SK-N-SH (cell line): ENCODE measurements at regions not wholly inside any gene's neighbourhood (a gene's known extent, or its start where the extent isn't known, plus 50 kb on each side); places are given as distances from the start of the nearest gene placed in this dataset.

ENCODE experiments used
- CTCF ChIA-PET: fragments of 300-600, 350-600 bp; formaldehyde crosslinking; extraction: SDS; loops from one replicate; lab custom pipeline; 2021; lab: Yijun Ruan, JAX
- POLR2A ChIA-PET: fragments of 350-600 bp; sonication (Branson Sonifier 250); formaldehyde crosslinking; extraction: SDS; loops from one replicate; lab custom pipeline; 2020; ENCODE audit warnings: antibody characterized with exemption, inconsistent platforms; lab: Yijun Ruan, JAX
- DNase-seq: peaks from one replicate; pipeline ENCODE4 v3.0.0; 2012
- H2AFZ ChIP-seq: fragments of 200-600 bp; sonication (generic); 2 replicates; pipeline ENCODE4 v1.8.1; 2016; ENCODE audit warnings: antibody characterized with exemption, mild to moderate bottlenecking, low read depth
- H3F3A ChIP-seq: fragments of 200-600 bp; sonication (generic); replicated peaks from 2 replicates; pipeline ENCODE3; 2016; ENCODE audit warnings: antibody characterized with exemption, mild to moderate bottlenecking; ENCODE audit not compliant: insufficient read depth
- H3K27ac ChIP-seq, 2 experiments: fragments of 200-500 bp in 1 of 2; fragments of 200-600 bp in 1 of 2; sonication (Bioruptor generic) in 1 of 2; sonication (generic), shearing (Covaris generic) in 1 of 2; 2 replicates each; pipeline versions ENCODE4 v1.5.1 to v1.6.1; 2014 to 2016; ENCODE audit warnings: low read depth in 2 of 2, inconsistent platforms in 1 of 2, low read length in 1 of 2, mild to moderate bottlenecking in 1 of 2, mixed read lengths in 1 of 2
- H3K27me3 ChIP-seq: fragments of 200-600 bp; sonication (generic), shearing (Covaris generic); 2 replicates; pipeline ENCODE4 v1.6.1; 2016; ENCODE audit warnings: mixed run types; ENCODE audit not compliant: insufficient read depth
- H3K36me3 ChIP-seq, 2 experiments: fragments of 200-500 bp in 1 of 2; fragments of 200-600 bp in 1 of 2; sonication (Bioruptor generic) in 1 of 2; sonication (generic) in 1 of 2; replicated peaks in 1 of 2; 2 replicates each; pipeline versions ENCODE3 to v1.5.1; 2014 to 2016; ENCODE audit warnings: low read length in 1 of 2, mild to moderate bottlenecking in 1 of 2; ENCODE audit not compliant: insufficient read depth in 2 of 2, control insufficient read depth in 1 of 2
- H3K4me1 ChIP-seq, 2 experiments: fragments of 200-500 bp in 1 of 2; fragments of 200-600 bp in 1 of 2; sonication (Bioruptor generic) in 1 of 2; sonication (generic), shearing (Covaris generic) in 1 of 2; 2 replicates each; pipeline versions ENCODE4 v1.5.1 to v1.6.1; 2014 to 2016; ENCODE audit warnings: low read depth in 1 of 2, low read length in 1 of 2, mixed run types in 1 of 2; ENCODE audit not compliant: insufficient read depth in 2 of 2, control insufficient read depth in 1 of 2
- H3K4me2 ChIP-seq: fragments of 200-600 bp; sonication (generic), shearing (Covaris generic); 2 replicates; pipeline ENCODE4 v1.6.1; 2017; ENCODE audit warnings: mixed run types
- H3K4me3 ChIP-seq, 2 experiments: fragments of 200-500 bp in 1 of 2; fragments of 200-600 bp in 1 of 2; sonication (Bioruptor generic) in 1 of 2; sonication (generic), shearing (Covaris generic) in 1 of 2; 2 replicates each; pipeline versions ENCODE4 v1.5.1 to v1.8.1; 2014 to 2016; ENCODE audit warnings: low read depth in 2 of 2, inconsistent platforms in 1 of 2, low read length in 1 of 2, mild to moderate bottlenecking in 1 of 2, mixed read lengths in 1 of 2, moderate library complexity in 1 of 2
- H3K79me2 ChIP-seq: fragments of 200-600 bp; sonication (generic); 2 replicates; pipeline ENCODE4 v1.8.1; 2017; ENCODE audit warnings: mild to moderate bottlenecking; ENCODE audit not compliant: insufficient read depth
- H3K9ac ChIP-seq: fragments of 200-600 bp; sonication (generic); 2 replicates; pipeline ENCODE4 v1.6.1; 2017; ENCODE audit warnings: mixed run types
- H3K9me2 ChIP-seq: fragments of 200-600 bp; sonication (generic); 2 replicates; pipeline ENCODE4 v1.6.1; 2017; ENCODE audit warnings: mixed run types
- H3K9me3 ChIP-seq: fragments of 200-600 bp; sonication (generic); 2 replicates; pipeline ENCODE4 v1.6.1; 2017; ENCODE audit warnings: mixed run types, mild to moderate bottlenecking, moderate library complexity
- H4K20me1 ChIP-seq: fragments of 200-600 bp; sonication (generic); 2 replicates; pipeline ENCODE4 v1.6.1; 2017; ENCODE audit warnings: mild to moderate bottlenecking, mixed run types; ENCODE audit not compliant: insufficient read depth
- EP300 ChIP-seq, 2 experiments: IDR thresholded peaks; 2 replicates each; pipeline versions ENCODE4 v1.4.0 to v1.6.1; 2012; ENCODE audit warnings: borderline replicate concordance in 1 of 2, low read depth in 1 of 2, low read length in 1 of 2
- FOSL2 ChIP-seq: IDR thresholded peaks from 2 replicates; pipeline ENCODE4 v1.4.0; 2012; ENCODE audit warnings: low read depth, mild to moderate bottlenecking, moderate library complexity, borderline replicate concordance
- FOXJ3 ChIP-seq: sonication (generic); formaldehyde crosslinking; IDR thresholded peaks from 2 replicates; pipeline ENCODE4 v1.5.1; 2020; ENCODE audit warnings: mild to moderate bottlenecking, missing genetic modification reagents
- GATA2 ChIP-seq: sonication (generic); formaldehyde crosslinking; IDR thresholded peaks from 2 replicates; pipeline ENCODE4 v1.5.0; 2020; ENCODE audit warnings: mild to moderate bottlenecking, missing genetic modification reagents
- JUND ChIP-seq: IDR thresholded peaks from 2 replicates; pipeline ENCODE4 v1.4.0; 2012
- MAX ChIP-seq: IDR thresholded peaks from 2 replicates; pipeline ENCODE4 v1.4.0; 2012; ENCODE audit warnings: low read depth
- MXI1 ChIP-seq: IDR thresholded peaks from 2 replicates; pipeline ENCODE4 v1.6.1; 2012; ENCODE audit warnings: mild to moderate bottlenecking, low read depth, low read length, improper control_type of control experiment
- NFIC ChIP-seq: IDR thresholded peaks from 2 replicates; pipeline ENCODE4 v1.4.0; 2012; ENCODE audit warnings: borderline replicate concordance
- NRF1 ChIP-seq: IDR thresholded peaks from 2 replicates; pipeline ENCODE4 v1.6.1; 2012; ENCODE audit warnings: low read depth, mild to moderate bottlenecking, low read length
- RAD21 ChIP-seq: IDR thresholded peaks from 2 replicates; pipeline ENCODE4 v1.6.1; 2012; ENCODE audit warnings: mild to moderate bottlenecking, low read length
- RCOR1 ChIP-seq: fragments of 150-350 bp; IDR thresholded peaks from 2 replicates; pipeline ENCODE4 v1.6.1; 2017; ENCODE audit warnings: antibody characterized with exemption, low read length
- RFX5 ChIP-seq: IDR thresholded peaks from 2 replicates; pipeline ENCODE4 v1.6.1; 2012; ENCODE audit warnings: mild to moderate bottlenecking, improper control_type of control experiment, low read length
- TEAD4 ChIP-seq: IDR thresholded peaks from 2 replicates; pipeline ENCODE4 v1.4.0; 2012; ENCODE audit warnings: mild to moderate bottlenecking, borderline replicate concordance; ENCODE audit not compliant: insufficient read depth
- USF1 ChIP-seq: IDR thresholded peaks from 2 replicates; pipeline ENCODE4 v1.4.0; 2012; ENCODE audit warnings: low read depth, borderline replicate concordance
- YY1 ChIP-seq: IDR thresholded peaks from 2 replicates; pipeline ENCODE4 v1.4.0; 2012; ENCODE audit warnings: low read depth, mild to moderate bottlenecking
- WGBS: methylation state at CpG from one replicate; pipeline ENCODE4 v1.1.6; 2017; ENCODE audit warnings: low lambda C conversion rate; 5-methylcytosine and 5-hydroxymethylcytosine counted together
- TF ChIP-seq, protein P1 (sequence below): IDR thresholded peaks from 2 replicates; pipeline ENCODE4 v1.6.1; 2012; ENCODE audit warnings: mild to moderate bottlenecking, low read depth, low read length, moderate library complexity
- TF ChIP-seq, protein P2 (sequence below): fragments of 150-350 bp; IDR thresholded peaks from 2 replicates; pipeline ENCODE4 v1.6.1; 2017; ENCODE audit warnings: antibody characterized with exemption, low read length, low read depth, borderline replicate concordance
- TF ChIP-seq, protein P3 (sequence below): IDR thresholded peaks from 2 replicates; pipeline ENCODE4; 2012
- TF ChIP-seq, protein P4 (sequence below): fragments of 200-600 bp; sonication (generic); IDR thresholded peaks from 2 replicates; pipeline ENCODE4 v1.6.1; 2017; ENCODE audit warnings: antibody characterized with exemption, mild to moderate bottlenecking, moderate library complexity

DNA sequence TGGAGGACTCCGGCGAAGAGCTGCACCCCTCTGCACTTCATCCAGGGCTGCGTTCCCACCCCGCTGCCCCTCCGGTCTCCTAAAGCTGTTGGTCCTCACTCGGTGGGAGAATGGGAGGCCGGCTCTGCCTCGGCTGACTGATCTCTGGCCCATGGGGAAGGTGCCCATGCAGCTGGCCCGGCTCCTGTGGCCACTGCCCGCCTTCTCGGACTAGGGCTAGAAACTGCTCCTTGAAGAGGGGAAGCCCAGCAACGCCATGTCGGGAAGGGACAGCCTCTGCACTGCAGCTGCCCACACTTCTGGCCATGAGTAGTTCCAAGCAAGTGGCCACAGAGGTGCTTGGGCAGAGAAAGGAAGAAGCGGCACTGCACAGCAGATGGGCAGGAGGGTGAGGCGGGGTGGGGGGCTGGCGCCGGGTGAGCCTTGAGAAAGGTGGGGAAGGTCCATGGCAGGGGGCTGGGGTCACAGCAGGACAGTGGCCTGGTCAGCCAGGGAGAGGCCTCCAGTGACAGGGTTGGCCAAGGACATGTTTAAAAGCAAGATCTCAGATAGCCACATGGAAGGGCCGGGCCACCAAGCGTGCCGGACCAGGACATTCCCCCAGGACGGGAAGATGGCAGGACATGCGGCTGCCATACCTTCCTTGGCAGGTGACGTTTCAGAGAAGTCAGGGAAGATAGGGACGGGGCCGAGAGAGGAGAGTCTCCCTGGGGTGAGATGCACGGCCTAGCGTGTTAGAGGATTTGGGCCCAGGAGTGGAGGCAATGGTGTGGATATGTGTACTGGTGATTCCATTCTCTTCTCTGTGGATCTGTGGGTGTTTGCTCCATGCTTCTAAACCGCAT lies 158.8 kb upstream of the HDAC4 start:
- CTCF ChIA-PET, result interaction anchor here (0.7 kb wide), 1 partner anchor 462 kb away, joined by 3 read pairs; no protein-coding TSS in a partner anchor

More for the DNA sequence above, 158.8 kb upstream of the HDAC4 start:
- H3K9ac ChIP-seq, result no peak overlapping the region
- TF ChIP-seq FOSL2, result no peak
- TF ChIP-seq GATA2 (CRISPR knock-in tag), result no peak
- TF ChIP-seq, protein P1, sequence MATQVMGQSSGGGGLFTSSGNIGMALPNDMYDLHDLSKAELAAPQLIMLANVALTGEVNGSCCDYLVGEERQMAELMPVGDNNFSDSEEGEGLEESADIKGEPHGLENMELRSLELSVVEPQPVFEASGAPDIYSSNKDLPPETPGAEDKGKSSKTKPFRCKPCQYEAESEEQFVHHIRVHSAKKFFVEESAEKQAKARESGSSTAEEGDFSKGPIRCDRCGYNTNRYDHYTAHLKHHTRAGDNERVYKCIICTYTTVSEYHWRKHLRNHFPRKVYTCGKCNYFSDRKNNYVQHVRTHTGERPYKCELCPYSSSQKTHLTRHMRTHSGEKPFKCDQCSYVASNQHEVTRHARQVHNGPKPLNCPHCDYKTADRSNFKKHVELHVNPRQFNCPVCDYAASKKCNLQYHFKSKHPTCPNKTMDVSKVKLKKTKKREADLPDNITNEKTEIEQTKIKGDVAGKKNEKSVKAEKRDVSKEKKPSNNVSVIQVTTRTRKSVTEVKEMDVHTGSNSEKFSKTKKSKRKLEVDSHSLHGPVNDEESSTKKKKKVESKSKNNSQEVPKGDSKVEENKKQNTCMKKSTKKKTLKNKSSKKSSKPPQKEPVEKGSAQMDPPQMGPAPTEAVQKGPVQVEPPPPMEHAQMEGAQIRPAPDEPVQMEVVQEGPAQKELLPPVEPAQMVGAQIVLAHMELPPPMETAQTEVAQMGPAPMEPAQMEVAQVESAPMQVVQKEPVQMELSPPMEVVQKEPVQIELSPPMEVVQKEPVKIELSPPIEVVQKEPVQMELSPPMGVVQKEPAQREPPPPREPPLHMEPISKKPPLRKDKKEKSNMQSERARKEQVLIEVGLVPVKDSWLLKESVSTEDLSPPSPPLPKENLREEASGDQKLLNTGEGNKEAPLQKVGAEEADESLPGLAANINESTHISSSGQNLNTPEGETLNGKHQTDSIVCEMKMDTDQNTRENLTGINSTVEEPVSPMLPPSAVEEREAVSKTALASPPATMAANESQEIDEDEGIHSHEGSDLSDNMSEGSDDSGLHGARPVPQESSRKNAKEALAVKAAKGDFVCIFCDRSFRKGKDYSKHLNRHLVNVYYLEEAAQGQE, result no peak
- no peak for TF ChIP-seq NFIC
- no peak for TF ChIP-seq JUND
- no peak for TF ChIP-seq NRF1
- no peak for TF ChIP-seq RCOR1
- TF ChIP-seq, protein P2, sequence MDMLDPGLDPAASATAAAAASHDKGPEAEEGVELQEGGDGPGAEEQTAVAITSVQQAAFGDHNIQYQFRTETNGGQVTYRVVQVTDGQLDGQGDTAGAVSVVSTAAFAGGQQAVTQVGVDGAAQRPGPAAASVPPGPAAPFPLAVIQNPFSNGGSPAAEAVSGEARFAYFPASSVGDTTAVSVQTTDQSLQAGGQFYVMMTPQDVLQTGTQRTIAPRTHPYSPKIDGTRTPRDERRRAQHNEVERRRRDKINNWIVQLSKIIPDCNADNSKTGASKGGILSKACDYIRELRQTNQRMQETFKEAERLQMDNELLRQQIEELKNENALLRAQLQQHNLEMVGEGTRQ, result no peak
- TF ChIP-seq, protein P3, sequence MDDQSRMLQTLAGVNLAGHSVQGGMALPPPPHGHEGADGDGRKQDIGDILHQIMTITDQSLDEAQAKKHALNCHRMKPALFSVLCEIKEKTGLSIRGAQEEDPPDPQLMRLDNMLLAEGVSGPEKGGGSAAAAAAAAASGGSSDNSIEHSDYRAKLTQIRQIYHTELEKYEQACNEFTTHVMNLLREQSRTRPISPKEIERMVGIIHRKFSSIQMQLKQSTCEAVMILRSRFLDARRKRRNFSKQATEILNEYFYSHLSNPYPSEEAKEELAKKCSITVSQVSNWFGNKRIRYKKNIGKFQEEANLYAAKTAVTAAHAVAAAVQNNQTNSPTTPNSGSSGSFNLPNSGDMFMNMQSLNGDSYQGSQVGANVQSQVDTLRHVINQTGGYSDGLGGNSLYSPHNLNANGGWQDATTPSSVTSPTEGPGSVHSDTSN, result no peak
- TF ChIP-seq YY1, result no peak
- TF ChIP-seq RFX5, result no peak
- no peak for TF ChIP-seq MXI1
- TF ChIP-seq USF1, result no peak
- no peak for TF ChIP-seq FOXJ3 (CRISPR knock-in tag)
- no peak for TF ChIP-seq MAX
- no peak for TF ChIP-seq EP300 (IDR thresholded peaks at IDR 0.05; ENCODE audit: borderline replicate concordance in 1 of 2, low read depth in 1 of 2, low read length in 1 of 2)
- TF ChIP-seq, protein P4, sequence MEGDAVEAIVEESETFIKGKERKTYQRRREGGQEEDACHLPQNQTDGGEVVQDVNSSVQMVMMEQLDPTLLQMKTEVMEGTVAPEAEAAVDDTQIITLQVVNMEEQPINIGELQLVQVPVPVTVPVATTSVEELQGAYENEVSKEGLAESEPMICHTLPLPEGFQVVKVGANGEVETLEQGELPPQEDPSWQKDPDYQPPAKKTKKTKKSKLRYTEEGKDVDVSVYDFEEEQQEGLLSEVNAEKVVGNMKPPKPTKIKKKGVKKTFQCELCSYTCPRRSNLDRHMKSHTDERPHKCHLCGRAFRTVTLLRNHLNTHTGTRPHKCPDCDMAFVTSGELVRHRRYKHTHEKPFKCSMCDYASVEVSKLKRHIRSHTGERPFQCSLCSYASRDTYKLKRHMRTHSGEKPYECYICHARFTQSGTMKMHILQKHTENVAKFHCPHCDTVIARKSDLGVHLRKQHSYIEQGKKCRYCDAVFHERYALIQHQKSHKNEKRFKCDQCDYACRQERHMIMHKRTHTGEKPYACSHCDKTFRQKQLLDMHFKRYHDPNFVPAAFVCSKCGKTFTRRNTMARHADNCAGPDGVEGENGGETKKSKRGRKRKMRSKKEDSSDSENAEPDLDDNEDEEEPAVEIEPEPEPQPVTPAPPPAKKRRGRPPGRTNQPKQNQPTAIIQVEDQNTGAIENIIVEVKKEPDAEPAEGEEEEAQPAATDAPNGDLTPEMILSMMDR, result no peak
- no peak for TF ChIP-seq TEAD4
- no peak for TF ChIP-seq RAD21
- TF ChIP-seq, all 33 proteins: peak for 0
- Histone ChIP-seq H3K9me2 (no peaks in the 10 kb centered on the region), H3K27ac (no peak overlapping the region), H3K4me3 (no peak overlapping the region), H4K20me1 (no peaks in the 10 kb centered on the region), H3K4me2 (no peak overlapping the region), H3K36me3 (no peaks in the 10 kb centered on the region), H3K27me3 (no peaks in the 10 kb centered on the region), H3K79me2 (no peaks in the 10 kb centered on the region), H3K9me3 (no peaks in the 10 kb centered on the region), H2AFZ (no peak overlapping the region), H3K4me1 (peaks cover 0 to 13% of the 10 kb centered on the region in 2 experiments; a peak in 1 of 4 replicates), H3F3A (no peaks in the 10 kb centered on the region)
- no peak for DNase-seq
- POLR2A ChIA-PET, result no interaction called here
- 56% methylated on average over 16 of the region's 28 CpGs for WGBS
